Loucy (cell line): ENCODE measurements at regions not wholly inside any gene's neighbourhood (a gene's known extent, or its start where the extent isn't known, plus 50 kb on each side); places are given as distances from the start of the nearest gene placed in this dataset.

Experiments
- EZH2phosphoT487 ChIP-seq: fragments of 200-600 bp; IDR thresholded peaks from 2 replicates; pipeline ENCODE4 v1.6.1; 2018; ENCODE audit warnings: antibody characterized with exemption, mild to moderate bottlenecking, moderate library complexity, borderline replicate concordance
- TF ChIP-seq, protein P1 (sequence below): fragments of 200-600 bp; sonication (generic); conservative IDR thresholded peaks from 2 replicates; pipeline ENCODE4 v1.5.1; 2014; ENCODE audit warnings: mild to moderate bottlenecking, antibody characterized with exemption, low read length

DNA sequence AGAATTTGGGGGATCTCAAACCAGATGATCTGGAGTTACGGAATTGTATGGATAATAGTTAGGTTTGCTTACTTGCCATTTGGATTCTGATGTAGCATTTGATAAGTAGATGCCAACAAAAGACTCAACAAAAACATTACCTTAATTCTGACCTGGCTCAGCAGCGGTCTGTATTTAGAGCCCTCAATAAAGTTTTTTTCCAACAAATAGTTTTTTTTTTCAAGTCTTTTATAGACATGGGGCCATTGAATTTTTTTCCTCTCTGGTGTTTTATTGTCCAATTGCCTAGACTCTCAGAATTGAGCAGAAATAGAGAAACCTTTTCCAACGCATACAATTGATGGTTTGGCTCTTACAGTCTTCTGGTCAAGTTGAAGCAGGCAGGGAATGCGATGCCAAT lies 192.8 kb upstream of the GAS1 start:
- no peak for TF ChIP-seq EZH2phosphoT487
- TF ChIP-seq, protein P1, sequence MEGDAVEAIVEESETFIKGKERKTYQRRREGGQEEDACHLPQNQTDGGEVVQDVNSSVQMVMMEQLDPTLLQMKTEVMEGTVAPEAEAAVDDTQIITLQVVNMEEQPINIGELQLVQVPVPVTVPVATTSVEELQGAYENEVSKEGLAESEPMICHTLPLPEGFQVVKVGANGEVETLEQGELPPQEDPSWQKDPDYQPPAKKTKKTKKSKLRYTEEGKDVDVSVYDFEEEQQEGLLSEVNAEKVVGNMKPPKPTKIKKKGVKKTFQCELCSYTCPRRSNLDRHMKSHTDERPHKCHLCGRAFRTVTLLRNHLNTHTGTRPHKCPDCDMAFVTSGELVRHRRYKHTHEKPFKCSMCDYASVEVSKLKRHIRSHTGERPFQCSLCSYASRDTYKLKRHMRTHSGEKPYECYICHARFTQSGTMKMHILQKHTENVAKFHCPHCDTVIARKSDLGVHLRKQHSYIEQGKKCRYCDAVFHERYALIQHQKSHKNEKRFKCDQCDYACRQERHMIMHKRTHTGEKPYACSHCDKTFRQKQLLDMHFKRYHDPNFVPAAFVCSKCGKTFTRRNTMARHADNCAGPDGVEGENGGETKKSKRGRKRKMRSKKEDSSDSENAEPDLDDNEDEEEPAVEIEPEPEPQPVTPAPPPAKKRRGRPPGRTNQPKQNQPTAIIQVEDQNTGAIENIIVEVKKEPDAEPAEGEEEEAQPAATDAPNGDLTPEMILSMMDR = no peak
